Gastroesophageal sphincter (tissue), 4 donors: ENCODE measurements at regions not wholly inside any gene's neighbourhood (a gene's known extent, or its start where the extent isn't known, plus 50 kb on each side); places are given as distances from the start of the nearest gene placed in this dataset.

Experiments
- ATAC-seq: fragments of 150-250 bp; one replicate; pipeline ENCODE4 v1.9.1; 2016; ENCODE audit warnings: mild to moderate bottlenecking, moderate library complexity
- H3K27ac ChIP-seq, 4 donors: fragments of 200-600 bp; sonication (generic) in 3 of 4; 1 replicate in 3 of 4; 2 replicates in 1 of 4; pipeline ENCODE4 v1.5.1; 2016 to 2019
- H3K27me3 ChIP-seq: fragments of 200-600 bp; sonication (generic); one replicate; pipeline ENCODE4 v1.5.1; 2019
- H3K36me3 ChIP-seq, 2 donors: fragments of 200-600 bp; sonication (generic); one replicate each; pipeline ENCODE4 v1.5.1; 2019; ENCODE audit warnings: control low read depth in 1 of 2
- H3K4me1 ChIP-seq, 3 donors: fragments of 200-600 bp; sonication (generic); 1 replicate in 2 of 3; 2 replicates in 1 of 3; pipeline ENCODE4 v1.5.1; 2016 to 2019; ENCODE audit warnings: control low read depth in 2 of 3
- H3K4me3 ChIP-seq, 2 donors: fragments of 200-600 bp; sonication (generic); one replicate each; pipeline ENCODE4 v1.5.1; 2019; ENCODE audit warnings: mild to moderate bottlenecking in 1 of 2, moderate library complexity in 1 of 2
- H3K9me3 ChIP-seq, 3 donors: fragments of 200-600 bp; sonication (generic); one replicate each; pipeline ENCODE4 v1.5.1; 2017 to 2019; ENCODE audit warnings: control low read depth in 2 of 3
- EP300 ChIP-seq: sonication (generic); formaldehyde crosslinking; IDR thresholded peaks from one replicate; pipeline ENCODE4 v1.6.1; 2017; ENCODE audit warnings: antibody characterized with exemption, mild to moderate bottlenecking
- POLR2A ChIP-seq, 2 donors: fragments of 450-650 bp; IDR thresholded peaks; one replicate each; pipeline ENCODE4 v1.6.1; 2017; ENCODE audit warnings: antibody characterized with exemption in 2 of 2, mild to moderate bottlenecking in 2 of 2, moderate library complexity in 1 of 2
- POLR2AphosphoS5 ChIP-seq: sonication (generic); formaldehyde crosslinking; IDR thresholded peaks from one replicate; pipeline ENCODE4 v1.6.1; 2017; ENCODE audit warnings: antibody characterized with exemption
- WGBS, 2 donors: methylation state at CpG; one replicate each; pipeline ENCODE4 v1.1.5; 2018; ENCODE audit warnings: low coverage in 1 of 2; 5-methylcytosine and 5-hydroxymethylcytosine counted together
- TF ChIP-seq, protein P1 (sequence below), 4 experiments: fragments of 200-600 bp in 2 of 4; fragments of 450-650 bp in 2 of 4; sonication (generic) in 1 of 4; IDR thresholded peaks; one replicate each; pipeline ENCODE4 v1.5.1; 2017 to 2019; ENCODE audit warnings: antibody characterized with exemption in 4 of 4, mild to moderate bottlenecking in 2 of 4, moderate library complexity in 2 of 4

DNA sequence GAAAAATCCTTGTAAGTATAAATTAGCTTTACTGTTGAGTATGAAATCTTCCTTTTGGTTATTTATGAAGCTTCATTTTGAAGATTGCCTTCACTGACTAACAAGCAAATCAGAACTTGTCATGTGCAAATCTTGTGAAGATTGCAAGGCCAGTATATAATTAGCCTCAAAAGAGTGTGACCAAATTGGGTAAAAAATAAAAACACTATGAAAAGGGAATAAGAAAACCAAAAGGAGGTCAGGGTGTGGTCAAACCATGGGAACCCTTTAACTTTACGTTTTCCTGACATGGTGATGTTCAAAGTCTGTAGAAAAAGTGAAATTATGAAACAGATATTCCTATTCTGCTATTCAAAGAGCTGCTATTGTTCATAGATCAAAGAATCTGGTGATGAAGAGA lies 230.3 kb downstream of the BCAT1 start:
- Histone ChIP-seq H3K4me3 (no peak overlapping the region), H3K36me3 (no peaks in the 10 kb centered on the region), H3K27me3 (no peaks in the 10 kb centered on the region), H3K9me3 (peaks cover 0 to 5% (median 0%) of the 10 kb centered on the region in 3 donors), H3K27ac (no peak overlapping the region), H3K4me1 (no peaks in the 10 kb centered on the region)
- TF ChIP-seq POLR2A (IDR thresholded peaks at IDR 0.05) (no peak), EP300 (no peak), POLR2AphosphoS5 (no peak)
- TF ChIP-seq, protein P1, sequence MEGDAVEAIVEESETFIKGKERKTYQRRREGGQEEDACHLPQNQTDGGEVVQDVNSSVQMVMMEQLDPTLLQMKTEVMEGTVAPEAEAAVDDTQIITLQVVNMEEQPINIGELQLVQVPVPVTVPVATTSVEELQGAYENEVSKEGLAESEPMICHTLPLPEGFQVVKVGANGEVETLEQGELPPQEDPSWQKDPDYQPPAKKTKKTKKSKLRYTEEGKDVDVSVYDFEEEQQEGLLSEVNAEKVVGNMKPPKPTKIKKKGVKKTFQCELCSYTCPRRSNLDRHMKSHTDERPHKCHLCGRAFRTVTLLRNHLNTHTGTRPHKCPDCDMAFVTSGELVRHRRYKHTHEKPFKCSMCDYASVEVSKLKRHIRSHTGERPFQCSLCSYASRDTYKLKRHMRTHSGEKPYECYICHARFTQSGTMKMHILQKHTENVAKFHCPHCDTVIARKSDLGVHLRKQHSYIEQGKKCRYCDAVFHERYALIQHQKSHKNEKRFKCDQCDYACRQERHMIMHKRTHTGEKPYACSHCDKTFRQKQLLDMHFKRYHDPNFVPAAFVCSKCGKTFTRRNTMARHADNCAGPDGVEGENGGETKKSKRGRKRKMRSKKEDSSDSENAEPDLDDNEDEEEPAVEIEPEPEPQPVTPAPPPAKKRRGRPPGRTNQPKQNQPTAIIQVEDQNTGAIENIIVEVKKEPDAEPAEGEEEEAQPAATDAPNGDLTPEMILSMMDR (IDR thresholded peaks at IDR 0.05): no peak
- no peak for ATAC-seq
- WGBS, 2 donors: 0% methylated on average over 1 of the region's 1 CpG

GRCh38 chr12:24714237-24714636 lies 234.7 kb downstream of the BCAT1 start:
- Histone ChIP-seq H3K36me3 (no peaks in the 10 kb centered on the region), H3K27me3 (no peaks in the 10 kb centered on the region), H3K27ac (no peak overlapping the region), H3K9me3 (no peaks in the 10 kb centered on the region), H3K4me1 (no peaks in the 10 kb centered on the region), H3K4me3 (no peak overlapping the region)
- WGBS, 2 donors: 60 to 95% methylated on average over 1 to 8 of the region's 13 CpGs
- no peak for ATAC-seq
- TF ChIP-seq POLR2AphosphoS5: no peak
- no peak for TF ChIP-seq POLR2A (IDR thresholded peaks at IDR 0.05)
- no peak for TF ChIP-seq EP300
- TF ChIP-seq, protein P1 (IDR thresholded peaks at IDR 0.05): no peak

DNA sequence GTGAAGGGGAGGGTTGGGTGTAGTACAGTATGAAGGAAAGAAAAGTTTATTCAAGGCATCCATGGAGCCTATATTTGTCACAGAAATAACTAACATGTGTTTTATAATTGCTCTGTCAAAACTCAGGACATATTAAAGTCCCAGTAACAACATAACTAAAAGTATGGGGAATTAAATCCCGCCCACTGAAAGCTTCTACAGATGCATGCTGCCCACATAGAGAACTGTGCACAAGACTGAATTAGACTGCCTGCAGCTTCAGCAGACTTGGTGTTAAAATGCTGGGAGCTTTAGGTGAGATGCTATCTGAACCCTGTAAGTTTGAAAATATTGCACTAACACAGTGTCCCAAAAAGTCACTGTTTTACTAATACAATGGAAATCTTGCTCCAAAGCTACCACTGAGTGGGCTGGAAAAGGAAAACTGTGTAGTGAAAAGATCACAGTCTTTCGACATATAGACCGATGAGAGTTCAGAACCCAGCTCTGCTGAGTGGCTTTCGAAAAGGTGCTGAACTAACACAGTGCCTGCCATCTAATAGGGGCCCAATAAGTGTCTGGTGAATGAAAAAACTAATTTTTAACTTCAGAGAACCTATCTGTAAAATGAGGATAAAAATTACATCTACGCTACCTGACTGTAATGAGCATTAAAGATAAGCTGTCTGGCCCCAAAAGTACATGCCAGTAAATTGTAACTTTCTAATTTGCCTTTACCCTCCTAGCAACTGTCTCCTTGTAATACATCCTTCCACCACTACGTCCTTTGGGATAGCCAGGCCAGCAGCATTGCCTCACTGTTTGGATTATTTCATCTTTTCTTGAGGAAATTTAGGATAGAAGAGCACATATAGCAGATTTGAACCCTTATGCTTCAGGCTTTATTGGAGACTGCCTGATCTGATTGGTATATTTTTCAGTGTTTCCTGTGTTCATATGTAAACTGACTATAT lies 237.6 kb downstream of the BCAT1 start:
- Histone ChIP-seq H3K4me3 (no peak overlapping the region), H3K9me3 (no peaks in the 10 kb centered on the region), H3K36me3 (no peaks in the 10 kb centered on the region), H3K27me3 (no peaks in the 10 kb centered on the region), H3K27ac (no peak overlapping the region), H3K4me1 (no peaks in the 10 kb centered on the region)
- WGBS, 2 donors: 89 to 98% methylated on average over 6 of the region's 6 CpGs
- no peak for ATAC-seq
- TF ChIP-seq, protein P1 (IDR thresholded peaks at IDR 0.05): no peak
- TF ChIP-seq POLR2A (IDR thresholded peaks at IDR 0.05) (no peak), EP300 (no peak), POLR2AphosphoS5 (no peak)

- TF ChIP-seq POLR2AphosphoS5 (no peak), EP300 (no peak), POLR2A (IDR thresholded peaks at IDR 0.05) (no peak)
- TF ChIP-seq, protein P1 (IDR thresholded peaks at IDR 0.05): no peak
- Histone ChIP-seq H3K4me3 (no peak overlapping the region), H3K27me3 (no peaks in the 10 kb centered on the region), H3K27ac (no peak overlapping the region), H3K4me1 (no peaks in the 10 kb centered on the region), H3K36me3 (no peaks in the 10 kb centered on the region), H3K9me3 (no peaks in the 10 kb centered on the region)
- no peak for ATAC-seq
- 62 to 73% methylated on average over 2 of the region's 2 CpGs for WGBS, 2 donors
Observed at GRCh38 chr12:24709216-24709615, 239.7 kb downstream of the BCAT1 start.

- TF ChIP-seq, protein P1 (IDR thresholded peaks at IDR 0.05): no peak
- TF ChIP-seq POLR2AphosphoS5 (no peak), POLR2A (IDR thresholded peaks at IDR 0.05) (no peak), EP300 (no peak)
- Histone ChIP-seq H3K4me1 (no peaks in the 10 kb centered on the region), H3K36me3 (no peaks in the 10 kb centered on the region), H3K4me3 (no peak overlapping the region), H3K27me3 (no peaks in the 10 kb centered on the region), H3K27ac (no peak overlapping the region), H3K9me3 (no peaks in the 10 kb centered on the region)
- ATAC-seq: no peak
- 50 to 95% methylated on average over 2 of the region's 2 CpGs for WGBS, 2 donors
Observed at GRCh38 chr12:24708718-24709117, 240.2 kb downstream of the BCAT1 start.
